ENCODE measurements at regions not wholly inside any gene's neighbourhood (a gene's known extent, or its start where the extent isn't known, plus 50 kb on each side); places are given as distances from the start of the nearest gene placed in this dataset.
A peak's percentile ranks its signal among the peaks of the same experiment; 100 is the strongest.
"Not testable (repeated sequence)": the region's sequence is repeated elsewhere in the genome, so short reads cannot be mapped to it uniquely, and the experiment has no call there.

- no peak for DNase-seq (ENCODE audit: low read depth)
These were observed 739.2 kb upstream of the GJE1 start for GRCh38 chr6:141393405-141394124.

- not testable (repeated sequence) for DNase-seq (ENCODE audit: low read depth)
These were observed 741.6 kb upstream of the GJE1 start for GRCh38 chr6:141391135-141391534.

- DNase-seq (ENCODE audit: low read depth) = no peak
These were observed 744.1 kb upstream of the GJE1 start for GRCh38 chr6:141388666-141389065.

GRCh38 chr6:141370438-141370837 lies 762.3 kb upstream of the GJE1 start:
- DNase-seq (ENCODE audit: low read depth) = no peak

- DNase-seq (ENCODE audit: low read depth) = not testable (repeated sequence)
These were observed 765.9 kb upstream of the GJE1 start for GRCh38 chr6:141366796-141367195.

GRCh38 chr6:141364694-141365093 lies 768.0 kb upstream of the GJE1 start:
- DNase-seq (ENCODE audit: low read depth) = no peak

GRCh38 chr6:141364232-141364631 lies 768.5 kb upstream of the GJE1 start:
- DNase-seq (ENCODE audit: low read depth) = no peak

- DNase-seq (ENCODE audit: low read depth) = no peak
These were observed 771.2 kb upstream of the GJE1 start for GRCh38 chr6:141361559-141361958.

GRCh38 chr6:141359953-141360352 lies 772.8 kb upstream of the GJE1 start:
- DNase-seq (ENCODE audit: low read depth) = peak; percentile 87

- DNase-seq (ENCODE audit: low read depth) = no peak
These were observed 778.4 kb upstream of the GJE1 start for GRCh38 chr6:141354191-141354955.

- DNase-seq (ENCODE audit: low read depth) = no peak
These were observed 781.0 kb upstream of the GJE1 start for GRCh38 chr6:141351721-141352120.

- DNase-seq (ENCODE audit: low read depth) = no peak
These were observed 783.0 kb upstream of the GJE1 start for GRCh38 chr6:141349710-141350109.

- DNase-seq (ENCODE audit: low read depth) = no peak
These were observed 784.7 kb upstream of the GJE1 start for GRCh38 chr6:141347906-141348492.

GRCh38 chr6:141347086-141347485 lies 785.6 kb upstream of the GJE1 start:
- peak; percentile 59 for DNase-seq (ENCODE audit: low read depth)

- no peak for DNase-seq (ENCODE audit: low read depth)
These were observed 786.2 kb upstream of the GJE1 start for GRCh38 chr6:141346535-141346934.

- no peak for DNase-seq (ENCODE audit: low read depth)
These were observed 795.5 kb upstream of the GJE1 start for GRCh38 chr6:141337191-141337590.

GRCh38 chr6:141335477-141336273 lies 797.0 kb upstream of the GJE1 start:
- no peak for DNase-seq (ENCODE audit: low read depth)

- DNase-seq (ENCODE audit: low read depth) = peak; percentile 3
These were observed 805.8 kb upstream of the GJE1 start for GRCh38 chr6:141326925-141327324.

GRCh38 chr6:141326426-141326825 lies 806.3 kb upstream of the GJE1 start:
- peak; percentile 92 for DNase-seq (ENCODE audit: low read depth)

- peak; percentile 29 for DNase-seq (ENCODE audit: low read depth)
These were observed 811.0 kb upstream of the GJE1 start for GRCh38 chr6:141321493-141322347.

GRCh38 chr6:141316236-141316635 lies 816.5 kb upstream of the GJE1 start:
- no peak for DNase-seq (ENCODE audit: low read depth)
